Cardiac muscle cell (in vitro differentiated cells and primary cell): ENCODE measurements at regions not wholly inside any gene's neighbourhood (a gene's known extent, or its start where the extent isn't known, plus 50 kb on each side); places are given as distances from the start of the nearest gene placed in this dataset.

ENCODE experiments used
- DNase-seq, 2 donors: peaks; one replicate each; pipeline versions ENCODE4 v3.0.0 to v3.0.0-alpha.2; 2010 to 2017; ENCODE audit warnings: low read depth in 1 of 2, low spot score in 1 of 2
- H3K27ac ChIP-seq: fragments of 200-600 bp; sonication (generic); 2 replicates; pipeline ENCODE4 v1.5.1; 2016
- H3K27me3 ChIP-seq: fragments of 200-600 bp; sonication (generic); 2 replicates; pipeline ENCODE4 v1.6.0; 2016; ENCODE audit warnings: control low read depth
- H3K36me3 ChIP-seq: fragments of 200-600 bp; sonication (generic); 2 replicates; pipeline ENCODE4 v1.5.1; 2016; ENCODE audit warnings: control low read depth
- H3K4me1 ChIP-seq: fragments of 200-600 bp; sonication (generic); 2 replicates; pipeline ENCODE4 v1.8.1; 2017; ENCODE audit warnings: low read depth, mild to moderate bottlenecking, mixed run types
- H3K4me3 ChIP-seq: fragments of 200-600 bp; sonication (generic); 2 replicates; pipeline ENCODE4 v1.5.1; 2016; ENCODE audit warnings: mild to moderate bottlenecking
- H3K9me3 ChIP-seq: fragments of 200-600 bp; sonication (generic); 2 replicates; pipeline ENCODE4 v1.5.1; 2017; ENCODE audit warnings: low read depth, mild to moderate bottlenecking, control low read depth
- TF ChIP-seq, protein P1 (sequence below): IDR thresholded peaks from 2 replicates; pipeline ENCODE4 v1.5.1; 2012; ENCODE audit warnings: low read depth, mild to moderate bottlenecking, low read length

DNA sequence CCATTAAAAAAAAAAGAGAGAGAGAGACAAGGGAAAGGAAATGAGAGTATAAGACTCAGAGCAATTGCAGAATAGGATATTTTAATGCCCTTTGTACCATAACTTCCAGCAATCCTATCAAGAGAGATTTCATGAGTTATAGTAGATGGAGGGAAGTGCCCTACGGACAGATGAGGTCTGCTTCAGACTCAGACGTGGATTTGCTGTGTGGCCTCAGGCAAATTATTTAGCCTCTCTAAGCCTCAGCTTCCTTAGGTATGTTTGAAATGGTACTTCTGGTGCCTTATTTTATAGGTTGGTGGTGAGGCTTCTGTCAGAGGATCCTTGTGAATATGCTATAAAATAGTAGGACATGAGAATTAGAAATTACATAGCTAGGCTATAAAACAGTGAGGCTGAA lies 448.2 kb downstream of the EDEM1 start:
- Histone ChIP-seq H3K36me3 (no peaks in the 10 kb centered on the region), H3K9me3 (no peaks in the 10 kb centered on the region), H3K4me1 (no peaks in the 10 kb centered on the region), H3K27me3 (no peaks in the 10 kb centered on the region), H3K27ac (no peak overlapping the region), H3K4me3 (no peak overlapping the region)
- DNase-seq = no peak
- TF ChIP-seq, protein P1, sequence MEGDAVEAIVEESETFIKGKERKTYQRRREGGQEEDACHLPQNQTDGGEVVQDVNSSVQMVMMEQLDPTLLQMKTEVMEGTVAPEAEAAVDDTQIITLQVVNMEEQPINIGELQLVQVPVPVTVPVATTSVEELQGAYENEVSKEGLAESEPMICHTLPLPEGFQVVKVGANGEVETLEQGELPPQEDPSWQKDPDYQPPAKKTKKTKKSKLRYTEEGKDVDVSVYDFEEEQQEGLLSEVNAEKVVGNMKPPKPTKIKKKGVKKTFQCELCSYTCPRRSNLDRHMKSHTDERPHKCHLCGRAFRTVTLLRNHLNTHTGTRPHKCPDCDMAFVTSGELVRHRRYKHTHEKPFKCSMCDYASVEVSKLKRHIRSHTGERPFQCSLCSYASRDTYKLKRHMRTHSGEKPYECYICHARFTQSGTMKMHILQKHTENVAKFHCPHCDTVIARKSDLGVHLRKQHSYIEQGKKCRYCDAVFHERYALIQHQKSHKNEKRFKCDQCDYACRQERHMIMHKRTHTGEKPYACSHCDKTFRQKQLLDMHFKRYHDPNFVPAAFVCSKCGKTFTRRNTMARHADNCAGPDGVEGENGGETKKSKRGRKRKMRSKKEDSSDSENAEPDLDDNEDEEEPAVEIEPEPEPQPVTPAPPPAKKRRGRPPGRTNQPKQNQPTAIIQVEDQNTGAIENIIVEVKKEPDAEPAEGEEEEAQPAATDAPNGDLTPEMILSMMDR = no peak

GRCh38 chr3:5638550-5638949 lies 451.0 kb downstream of the EDEM1 start:
- no peaks in the 10 kb centered on the region for H3K4me1 ChIP-seq
- H3K27ac ChIP-seq = no peak overlapping the region

GRCh38 chr3:5644773-5645670 lies 457.5 kb downstream of the EDEM1 start:
- DNase-seq = no peak
- Histone ChIP-seq H3K36me3 (no peaks in the 10 kb centered on the region), H3K9me3 (no peaks in the 10 kb centered on the region), H3K27me3 (no peaks in the 10 kb centered on the region), H3K4me1 (no peaks in the 10 kb centered on the region), H3K27ac (no peak overlapping the region), H3K4me3 (no peak overlapping the region)
- TF ChIP-seq, protein P1 = no peak

More at GRCh38 chr3:5638550-5638949, 451.0 kb downstream of the EDEM1 start:
- Histone ChIP-seq H3K4me3 (no peak overlapping the region), H3K9me3 (no peaks in the 10 kb centered on the region), H3K27me3 (no peaks in the 10 kb centered on the region), H3K36me3 (no peaks in the 10 kb centered on the region)
- TF ChIP-seq, protein P1 = no peak
- DNase-seq = no peak

DNA sequence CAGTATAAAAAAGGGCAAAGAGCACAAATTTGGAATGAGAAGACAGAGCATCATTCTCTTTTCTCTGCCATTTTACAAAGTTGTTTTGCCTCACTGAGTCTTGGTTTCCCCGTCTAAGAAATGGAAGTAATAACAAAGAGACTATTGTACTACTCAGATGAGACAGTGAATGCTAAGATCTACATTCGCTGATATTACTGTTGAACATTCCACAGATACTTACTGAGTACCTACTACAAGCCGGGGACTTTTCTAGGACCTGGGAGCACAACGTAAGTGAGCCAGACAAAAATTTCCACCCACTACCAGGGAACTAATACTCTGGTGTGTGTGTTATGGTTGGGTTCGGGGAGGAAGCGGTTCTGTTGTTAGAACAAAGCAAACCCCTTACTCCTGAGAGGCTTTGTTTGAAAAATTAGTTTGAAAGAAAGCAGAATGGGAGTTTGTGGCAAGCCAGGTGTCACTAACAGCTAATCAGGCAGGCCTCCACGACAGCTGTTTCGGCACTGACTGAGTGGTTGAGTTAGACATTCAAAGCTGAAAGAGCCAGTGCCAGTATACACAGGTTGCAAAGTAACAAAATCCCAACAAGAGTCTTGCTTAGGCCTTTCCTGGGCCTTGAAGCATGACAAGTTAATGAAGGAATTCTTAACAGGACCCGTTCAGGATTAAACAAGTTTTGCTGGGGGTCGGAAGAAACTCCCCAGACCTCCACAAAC lies 458.3 kb downstream of the EDEM1 start:
- TF ChIP-seq, protein P1 = no peak
- Histone ChIP-seq H3K4me1 (no peaks in the 10 kb centered on the region), H3K27me3 (no peaks in the 10 kb centered on the region), H3K36me3 (no peaks in the 10 kb centered on the region), H3K27ac (no peak overlapping the region), H3K4me3 (no peak overlapping the region), H3K9me3 (no peaks in the 10 kb centered on the region)
- no peak for DNase-seq

DNA sequence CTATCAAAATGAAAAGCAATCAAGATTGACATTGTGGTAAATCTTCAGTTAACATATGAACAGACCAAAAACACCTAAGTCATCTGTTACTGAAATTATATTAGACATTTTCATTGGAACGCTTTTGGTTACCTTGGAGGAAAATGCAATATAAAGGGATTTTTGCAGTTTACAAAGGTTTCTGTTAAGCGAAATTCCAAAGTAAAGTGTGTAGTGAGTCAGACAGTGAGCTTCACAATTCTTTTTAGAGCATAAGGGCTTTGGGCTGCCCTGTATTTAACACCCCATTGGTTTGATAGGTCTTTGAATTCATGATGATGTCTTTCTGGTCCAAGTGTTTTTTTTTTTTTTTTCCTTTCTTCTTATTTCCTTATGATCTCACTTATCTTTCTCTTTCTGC lies 462.8 kb downstream of the EDEM1 start:
- H3K4me3 ChIP-seq = no peak overlapping the region
- TF ChIP-seq, protein P1 = no peak
- H3K4me1 ChIP-seq = no peaks in the 10 kb centered on the region
- no peaks in the 10 kb centered on the region for H3K9me3 ChIP-seq
- H3K27ac ChIP-seq = no peak overlapping the region
- no peaks in the 10 kb centered on the region for H3K27me3 ChIP-seq
- no peak for DNase-seq
- H3K36me3 ChIP-seq = no peaks in the 10 kb centered on the region
